SK-N-MC (cell line): ENCODE measurements at regions not wholly inside any gene's neighbourhood (a gene's known extent, or its start where the extent isn't known, plus 50 kb on each side); places are given as distances from the start of the nearest gene placed in this dataset.

Experiments used
- EZH2 ChIP-seq: fragments of 200-600 bp; sonication (generic); IDR thresholded peaks from one replicate; pipeline ENCODE4 v1.6.1; 2017; ENCODE audit warnings: antibody characterized with exemption
- FOXP2 ChIP-seq: optimal IDR thresholded peaks from 2 replicates; pipeline ENCODE3; 2011; ENCODE audit warnings: mild to moderate bottlenecking, moderate library complexity; ENCODE audit not compliant: insufficient read depth; ENCODE audit errors: extremely low read length, control extremely low read depth
- POLR2AphosphoS5 ChIP-seq: IDR thresholded peaks from 2 replicates; pipeline ENCODE4 v1.6.1; 2012; ENCODE audit warnings: mild to moderate bottlenecking, low read depth, low read length, borderline replicate concordance

GRCh38 chr7:153566324-153566723 lies 485.9 kb upstream of the DPP6 start:
- TF ChIP-seq EZH2 (no peak), POLR2AphosphoS5 (no peak), FOXP2 (no peak)
